ENCODE measurements at regions not wholly inside any gene's neighbourhood (a gene's known extent, or its start where the extent isn't known, plus 50 kb on each side); places are given as distances from the start of the nearest gene placed in this dataset.

DNA sequence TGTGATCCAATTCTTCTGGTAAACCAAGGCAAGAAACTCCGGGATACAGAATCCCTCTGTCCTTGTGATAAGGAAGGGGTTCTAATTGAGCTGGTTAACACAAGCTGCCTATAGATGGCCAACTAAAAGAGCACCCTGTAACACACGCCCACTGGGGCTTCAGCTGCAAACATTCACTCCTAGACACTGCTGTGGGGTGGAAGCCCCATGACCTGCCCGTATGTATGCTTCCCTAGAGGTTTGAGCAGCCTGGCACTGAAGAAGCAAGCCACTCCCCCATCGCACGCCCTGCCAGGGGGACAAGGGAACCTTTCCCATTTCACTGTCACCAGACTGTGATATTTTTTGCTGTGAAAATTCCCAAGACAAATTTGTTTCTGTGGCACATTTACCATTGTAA, 516.9 kb upstream of the GOLIM4 start:
- TF ChIP-seq, protein P1, sequence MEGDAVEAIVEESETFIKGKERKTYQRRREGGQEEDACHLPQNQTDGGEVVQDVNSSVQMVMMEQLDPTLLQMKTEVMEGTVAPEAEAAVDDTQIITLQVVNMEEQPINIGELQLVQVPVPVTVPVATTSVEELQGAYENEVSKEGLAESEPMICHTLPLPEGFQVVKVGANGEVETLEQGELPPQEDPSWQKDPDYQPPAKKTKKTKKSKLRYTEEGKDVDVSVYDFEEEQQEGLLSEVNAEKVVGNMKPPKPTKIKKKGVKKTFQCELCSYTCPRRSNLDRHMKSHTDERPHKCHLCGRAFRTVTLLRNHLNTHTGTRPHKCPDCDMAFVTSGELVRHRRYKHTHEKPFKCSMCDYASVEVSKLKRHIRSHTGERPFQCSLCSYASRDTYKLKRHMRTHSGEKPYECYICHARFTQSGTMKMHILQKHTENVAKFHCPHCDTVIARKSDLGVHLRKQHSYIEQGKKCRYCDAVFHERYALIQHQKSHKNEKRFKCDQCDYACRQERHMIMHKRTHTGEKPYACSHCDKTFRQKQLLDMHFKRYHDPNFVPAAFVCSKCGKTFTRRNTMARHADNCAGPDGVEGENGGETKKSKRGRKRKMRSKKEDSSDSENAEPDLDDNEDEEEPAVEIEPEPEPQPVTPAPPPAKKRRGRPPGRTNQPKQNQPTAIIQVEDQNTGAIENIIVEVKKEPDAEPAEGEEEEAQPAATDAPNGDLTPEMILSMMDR (IDR thresholded peaks at IDR 0.05) = no peak
- TF ChIP-seq EP300 (IDR thresholded peaks at IDR 0.05) (no peak), POLR2A (IDR thresholded peaks at IDR 0.05) (no peak)

Data from upper lobe of left lung (tissue), 4 donors.